ENCODE measurements at regions not wholly inside any gene's neighbourhood (a gene's known extent, or its start where the extent isn't known, plus 50 kb on each side); places are given as distances from the start of the nearest gene placed in this dataset.

DNA sequence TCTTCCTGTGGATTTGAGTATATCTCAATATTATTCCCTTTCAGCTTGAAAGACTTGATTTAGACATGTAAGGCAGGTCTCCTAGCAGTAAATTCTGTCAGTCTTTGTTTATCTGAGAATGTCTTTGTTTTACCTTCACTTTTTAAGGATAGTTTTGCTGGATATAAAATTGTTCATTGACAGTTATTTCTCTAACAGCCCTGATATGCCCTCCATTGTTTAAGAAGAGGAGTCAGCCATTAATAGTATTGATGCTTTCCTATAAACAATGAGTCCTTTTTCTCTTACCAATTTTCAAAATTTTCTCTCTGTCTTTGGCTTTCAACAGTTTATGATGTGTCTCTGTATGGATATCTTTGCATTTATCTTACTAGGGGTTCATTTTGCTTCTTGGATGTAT lies 163.5 kb upstream of the ANKRD55 start:
- Histone ChIP-seq H3K27me3 (no peaks in the 10 kb centered on the region), H3K36me3 (no peaks in the 10 kb centered on the region), H3K4me1 (no peaks in the 10 kb centered on the region), H3K9me3 (no peaks in the 10 kb centered on the region), H3K27ac (no peak overlapping the region), H3K9ac (ENCODE audit: low read depth in 2 of 2, low read length in 2 of 2) (no peak overlapping the region), H3K4me3 (no peak overlapping the region)
- TF ChIP-seq, protein P1, sequence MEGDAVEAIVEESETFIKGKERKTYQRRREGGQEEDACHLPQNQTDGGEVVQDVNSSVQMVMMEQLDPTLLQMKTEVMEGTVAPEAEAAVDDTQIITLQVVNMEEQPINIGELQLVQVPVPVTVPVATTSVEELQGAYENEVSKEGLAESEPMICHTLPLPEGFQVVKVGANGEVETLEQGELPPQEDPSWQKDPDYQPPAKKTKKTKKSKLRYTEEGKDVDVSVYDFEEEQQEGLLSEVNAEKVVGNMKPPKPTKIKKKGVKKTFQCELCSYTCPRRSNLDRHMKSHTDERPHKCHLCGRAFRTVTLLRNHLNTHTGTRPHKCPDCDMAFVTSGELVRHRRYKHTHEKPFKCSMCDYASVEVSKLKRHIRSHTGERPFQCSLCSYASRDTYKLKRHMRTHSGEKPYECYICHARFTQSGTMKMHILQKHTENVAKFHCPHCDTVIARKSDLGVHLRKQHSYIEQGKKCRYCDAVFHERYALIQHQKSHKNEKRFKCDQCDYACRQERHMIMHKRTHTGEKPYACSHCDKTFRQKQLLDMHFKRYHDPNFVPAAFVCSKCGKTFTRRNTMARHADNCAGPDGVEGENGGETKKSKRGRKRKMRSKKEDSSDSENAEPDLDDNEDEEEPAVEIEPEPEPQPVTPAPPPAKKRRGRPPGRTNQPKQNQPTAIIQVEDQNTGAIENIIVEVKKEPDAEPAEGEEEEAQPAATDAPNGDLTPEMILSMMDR (IDR thresholded peaks at IDR 0.05): no peak
- intact Hi-C loops (cut with DNase I): no loop called here
- DNase-seq: no peak

DNA sequence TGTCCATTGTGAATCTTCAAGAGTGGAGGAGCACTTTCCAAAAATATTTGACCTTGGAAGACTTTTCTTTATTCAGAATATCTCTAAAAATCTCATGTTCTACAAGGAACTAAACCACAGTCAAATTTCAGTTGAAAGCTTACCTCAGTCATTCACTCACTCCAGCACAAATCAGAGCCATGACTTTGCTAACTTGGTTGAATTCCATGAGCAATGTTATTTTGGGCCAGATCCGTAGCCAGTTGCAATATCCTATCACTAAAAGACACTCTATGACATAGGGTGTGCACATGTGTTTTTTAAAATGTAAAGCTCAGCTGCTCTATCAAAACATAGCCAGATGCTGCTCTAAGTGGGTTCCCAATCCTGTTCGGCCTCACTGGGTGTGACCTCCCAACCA lies 156.1 kb upstream of the ANKRD55 start:
- H3K4me3 ChIP-seq: no peak overlapping the region
- H3K36me3 ChIP-seq: no peaks in the 10 kb centered on the region
- no peaks in the 10 kb centered on the region for H3K27me3 ChIP-seq
- no peak for DNase-seq
- no peak overlapping the region for H3K27ac ChIP-seq
- intact Hi-C loops (cut with DNase I): no loop called here
- H3K9me3 ChIP-seq: no peaks in the 10 kb centered on the region
- H3K4me1 ChIP-seq: no peaks in the 10 kb centered on the region
- no peak overlapping the region for H3K9ac ChIP-seq (ENCODE audit: low read depth in 2 of 2, low read length in 2 of 2)
- TF ChIP-seq, protein P1 (IDR thresholded peaks at IDR 0.05): no peak

DNA sequence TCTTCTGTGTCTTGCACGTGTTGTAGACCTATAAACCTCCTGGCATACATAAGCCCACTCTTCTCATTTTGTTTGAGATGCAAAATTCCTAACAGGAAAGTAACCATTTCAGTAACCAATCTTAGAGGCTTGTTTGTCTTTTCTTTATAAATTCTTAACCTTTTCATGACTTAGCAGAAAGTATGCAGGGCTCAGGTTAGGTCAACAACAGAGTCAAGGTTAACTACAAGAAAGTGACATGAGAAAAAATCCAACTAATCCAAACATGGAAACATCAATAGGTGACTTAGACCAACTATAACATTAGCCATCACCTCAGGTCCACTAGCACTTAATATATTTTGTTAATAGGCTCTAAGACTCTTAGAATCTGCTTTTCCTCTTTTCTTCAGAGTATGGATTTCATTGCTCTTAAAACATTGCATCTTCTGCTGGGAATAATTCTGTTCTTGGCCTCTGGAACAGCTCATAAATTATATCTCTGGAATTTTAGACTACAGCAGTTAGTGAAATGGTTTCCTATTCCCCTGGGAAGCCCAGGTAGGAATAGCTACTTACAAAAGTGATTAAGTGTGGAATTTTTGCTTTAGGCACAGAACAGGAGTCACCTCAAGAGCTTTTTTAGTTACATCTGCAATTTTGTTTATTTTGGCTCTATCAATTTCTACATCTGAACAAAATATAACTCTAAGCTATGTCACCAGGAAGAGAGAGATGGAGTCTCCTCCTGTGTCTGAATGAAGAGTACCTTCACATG lies 155.3 kb upstream of the ANKRD55 start:
- H3K27ac ChIP-seq: no peak overlapping the region
- H3K4me1 ChIP-seq: no peaks in the 10 kb centered on the region
- no peaks in the 10 kb centered on the region for H3K9me3 ChIP-seq
- H3K9ac ChIP-seq (ENCODE audit: low read depth in 2 of 2, low read length in 2 of 2): no peak overlapping the region
- intact Hi-C loops (cut with DNase I): no loop called here
- H3K36me3 ChIP-seq: no peaks in the 10 kb centered on the region
- H3K4me3 ChIP-seq: no peak overlapping the region
- no peak for DNase-seq
- TF ChIP-seq, protein P1 (IDR thresholded peaks at IDR 0.05): no peak
- no peaks in the 10 kb centered on the region for H3K27me3 ChIP-seq

DNA sequence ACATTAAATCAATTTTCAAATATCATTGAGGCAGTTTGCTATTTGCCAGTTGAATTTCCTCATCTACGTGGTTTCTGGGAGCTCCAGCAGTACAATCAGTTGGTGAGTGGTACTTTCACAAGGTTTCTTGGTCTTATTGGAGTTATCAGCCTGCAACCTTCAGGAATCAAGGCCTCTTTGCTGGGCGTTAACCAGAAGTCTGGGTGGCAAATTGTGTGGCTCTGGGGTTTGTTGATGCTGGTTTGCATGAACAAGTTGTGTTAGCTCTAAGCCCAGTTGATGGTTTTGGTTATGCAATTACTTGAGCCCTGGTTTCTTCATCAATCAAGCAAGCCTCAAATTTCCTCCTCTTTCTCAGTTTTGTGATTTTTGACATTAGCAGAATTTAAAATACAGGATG lies 152.9 kb upstream of the ANKRD55 start:
- no peaks in the 10 kb centered on the region for H3K36me3 ChIP-seq
- no peaks in the 10 kb centered on the region for H3K27me3 ChIP-seq
- no peak overlapping the region for H3K27ac ChIP-seq
- no peak overlapping the region for H3K4me3 ChIP-seq
- TF ChIP-seq, protein P1 (IDR thresholded peaks at IDR 0.05): no peak
- H3K9ac ChIP-seq (ENCODE audit: low read depth in 2 of 2, low read length in 2 of 2): no peak overlapping the region
- no peaks in the 10 kb centered on the region for H3K4me1 ChIP-seq
- no peaks in the 10 kb centered on the region for H3K9me3 ChIP-seq
- no peak for DNase-seq
- intact Hi-C loops (cut with DNase I): no loop called here

DNA sequence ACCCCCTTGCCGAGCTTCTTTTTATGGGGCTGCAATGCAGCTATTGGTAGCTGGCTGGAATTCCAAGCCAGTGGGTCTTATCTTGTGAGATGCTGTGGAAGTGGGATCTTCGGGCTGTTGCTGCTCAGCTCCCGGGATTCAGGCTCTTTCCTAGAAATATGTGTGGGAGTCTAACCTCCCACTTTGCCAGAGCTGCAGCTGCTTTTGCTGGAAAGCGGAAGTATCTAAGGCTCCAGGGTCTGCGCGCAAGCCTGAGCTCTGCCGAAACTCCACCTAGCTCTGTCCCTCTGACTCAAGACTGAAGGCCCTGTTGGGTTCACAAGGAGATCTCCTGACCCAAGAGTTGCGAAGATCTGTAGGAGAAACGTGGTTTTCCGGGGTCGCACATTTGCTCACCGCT lies 151.1 kb upstream of the ANKRD55 start:
- no peaks in the 10 kb centered on the region for H3K36me3 ChIP-seq
- no peaks in the 10 kb centered on the region for H3K9me3 ChIP-seq
- H3K9ac ChIP-seq (ENCODE audit: low read depth in 2 of 2, low read length in 2 of 2): no peak overlapping the region
- H3K27me3 ChIP-seq: no peaks in the 10 kb centered on the region
- H3K27ac ChIP-seq: no peak overlapping the region
- TF ChIP-seq, protein P1 (IDR thresholded peaks at IDR 0.05): no peak
- intact Hi-C loops (cut with DNase I): no loop called here
- DNase-seq: no peak
- no peak overlapping the region for H3K4me3 ChIP-seq
- no peaks in the 10 kb centered on the region for H3K4me1 ChIP-seq

Measured in colonic mucosa (tissue), 4 donors.